Stimulated activated naive CD8-positive, alpha-beta T cell treated with anti-CD3 and anti-CD28 coated beads, Interleukin-15, Interleukin-2, amounts not matched to agents 100 ng/mL and 50 ng/mL, for 24 hours (primary cell): ENCODE measurements at regions not wholly inside any gene's neighbourhood (a gene's known extent, or its start where the extent isn't known, plus 50 kb on each side); places are given as distances from the start of the nearest gene placed in this dataset.
"Not testable (repeated sequence)": the region's sequence is repeated elsewhere in the genome, so short reads cannot be mapped to it uniquely, and the experiment has no call there.

Experiments
- H3K27ac Mint-ChIP-seq: one replicate; pipeline ENCODE4 v1.8.0; 2021; ENCODE audit warnings: mild to moderate bottlenecking, mixed read lengths
- H3K27me3 Mint-ChIP-seq: one replicate; pipeline ENCODE4 v1.8.0; 2021; ENCODE audit warnings: mixed read lengths
- H3K36me3 Mint-ChIP-seq: one replicate; pipeline ENCODE4 v1.8.0; 2021; ENCODE audit warnings: low read depth, mixed read lengths
- H3K4me1 Mint-ChIP-seq: one replicate; pipeline ENCODE4 v1.8.0; 2021; ENCODE audit warnings: low read depth, mixed read lengths
- H3K4me3 Mint-ChIP-seq: one replicate; pipeline ENCODE4 v1.8.0; 2021; ENCODE audit warnings: mild to moderate bottlenecking, mixed read lengths
- H3K9me3 Mint-ChIP-seq: one replicate; pipeline ENCODE4 v1.8.0; 2021; ENCODE audit warnings: mixed read lengths

DNA sequence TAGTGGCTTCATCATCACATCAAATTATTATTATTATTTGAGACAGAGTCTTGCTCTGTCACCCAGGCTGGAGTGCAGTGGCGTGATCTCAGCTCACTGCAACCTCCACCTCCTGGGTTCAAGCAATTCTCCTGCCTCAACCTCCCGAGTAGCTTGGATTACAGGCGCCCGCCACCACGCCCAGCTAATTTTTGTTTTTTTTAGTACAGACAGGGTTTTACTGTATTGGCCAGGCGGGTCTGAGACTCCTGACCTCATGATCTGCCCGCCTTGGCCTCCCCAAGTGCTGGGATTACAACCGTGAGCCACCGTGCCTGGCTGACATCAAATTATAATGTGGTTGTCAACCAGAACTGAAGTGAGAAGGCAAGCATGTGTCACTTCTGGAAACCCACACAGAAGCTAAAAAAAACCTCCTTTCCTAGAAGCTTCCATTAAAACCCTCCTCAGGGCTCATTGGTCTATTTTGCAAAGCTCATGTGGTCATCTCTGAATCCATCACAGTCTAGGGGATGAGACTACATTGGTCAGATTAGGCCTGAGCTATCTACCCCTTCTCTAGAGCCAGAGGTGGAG, 75.8 kb upstream of the CARD11 start:
- H3K27me3 Mint-ChIP-seq, H3K36me3 Mint-ChIP-seq, H3K27ac Mint-ChIP-seq, H3K4me3 Mint-ChIP-seq: not testable (repeated sequence)
- Mint-ChIP-seq H3K4me1 (peaks cover 35% of the 10 kb centered on the region), H3K9me3 (peaks cover 15% of the 10 kb centered on the region)

DNA sequence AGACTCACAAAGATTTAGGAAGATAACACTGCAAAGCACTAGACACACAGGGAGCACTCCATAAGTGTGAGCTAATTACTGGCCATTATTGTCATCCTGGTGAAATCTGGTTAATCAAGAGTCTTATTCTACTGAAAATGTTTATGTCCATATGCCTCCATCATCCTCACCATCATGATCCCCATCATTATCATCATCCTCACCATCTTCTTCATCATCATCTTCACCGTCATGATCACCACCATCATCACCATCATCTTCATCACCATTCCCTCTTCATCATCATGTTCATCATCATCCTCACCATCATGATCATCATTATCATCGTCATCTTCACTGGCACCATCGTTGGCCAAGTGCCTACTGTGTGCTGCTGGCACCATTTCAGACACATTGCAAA, 76.3 kb upstream of the CARD11 start:
- Mint-ChIP-seq H3K4me3 (no peak overlapping the region), H3K27ac (no peak overlapping the region), H3K9me3 (peaks cover 15% of the 10 kb centered on the region)

GRCh38 chr7:3120513-3120912, 76.8 kb upstream of the CARD11 start:
- peaks cover 5% of the 10 kb centered on the region for H3K36me3 Mint-ChIP-seq
- peaks cover 26% of the 10 kb centered on the region for H3K4me1 Mint-ChIP-seq
- H3K27ac Mint-ChIP-seq = no peak overlapping the region
- peaks cover 15% of the 10 kb centered on the region for H3K9me3 Mint-ChIP-seq
- H3K4me3 Mint-ChIP-seq = no peak overlapping the region
- H3K27me3 Mint-ChIP-seq = peaks cover 4% of the 10 kb centered on the region

More for the DNA sequence above, 76.3 kb upstream of the CARD11 start:
- H3K36me3 Mint-ChIP-seq = peaks cover 5% of the 10 kb centered on the region
- H3K4me1 Mint-ChIP-seq = peaks cover 32% of the 10 kb centered on the region
- peaks cover 4% of the 10 kb centered on the region for H3K27me3 Mint-ChIP-seq

- H3K9me3 Mint-ChIP-seq = no peaks in the 10 kb centered on the region
- no peak overlapping the region for H3K27ac Mint-ChIP-seq
- H3K27me3 Mint-ChIP-seq = peaks cover 5% of the 10 kb centered on the region
- no peak overlapping the region for H3K4me3 Mint-ChIP-seq
- no peaks in the 10 kb centered on the region for H3K4me1 Mint-ChIP-seq
- no peaks in the 10 kb centered on the region for H3K36me3 Mint-ChIP-seq
Measured at GRCh38 chr7:3128857-3129490, 85.3 kb upstream of the CARD11 start.

GRCh38 chr7:3133811-3134385, 90.2 kb upstream of the CARD11 start:
- H3K36me3 Mint-ChIP-seq = no peaks in the 10 kb centered on the region
- peaks cover 7% of the 10 kb centered on the region for H3K27me3 Mint-ChIP-seq
- no peak overlapping the region for H3K4me3 Mint-ChIP-seq
- no peaks in the 10 kb centered on the region for H3K9me3 Mint-ChIP-seq
- peaks cover 8% of the 10 kb centered on the region for H3K4me1 Mint-ChIP-seq
- no peak overlapping the region for H3K27ac Mint-ChIP-seq

DNA sequence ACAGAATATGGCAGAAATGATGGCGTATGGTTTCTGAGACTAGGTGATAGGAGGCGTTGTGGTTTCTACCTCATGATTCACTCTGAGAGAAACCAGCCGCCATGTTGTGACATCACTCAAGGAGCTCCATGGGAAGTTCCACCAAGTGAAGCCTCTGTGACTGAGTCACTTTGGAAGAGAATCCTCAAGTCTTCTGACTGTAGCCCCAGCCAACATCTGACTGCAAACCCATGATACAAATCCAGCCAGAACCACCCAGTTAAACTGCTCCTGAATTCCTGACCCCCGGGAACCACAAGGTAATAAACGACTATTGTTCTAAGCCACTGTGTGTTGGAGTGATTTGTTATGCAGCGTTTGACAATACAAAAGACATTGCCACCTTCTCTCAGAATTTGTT, 91.1 kb upstream of the CARD11 start:
- peaks cover 4% of the 10 kb centered on the region for H3K27me3 Mint-ChIP-seq
- H3K36me3 Mint-ChIP-seq = no peaks in the 10 kb centered on the region
- H3K27ac Mint-ChIP-seq = no peak overlapping the region
- H3K9me3 Mint-ChIP-seq = no peaks in the 10 kb centered on the region
- peaks cover 8% of the 10 kb centered on the region for H3K4me1 Mint-ChIP-seq
- H3K4me3 Mint-ChIP-seq = no peak overlapping the region

DNA sequence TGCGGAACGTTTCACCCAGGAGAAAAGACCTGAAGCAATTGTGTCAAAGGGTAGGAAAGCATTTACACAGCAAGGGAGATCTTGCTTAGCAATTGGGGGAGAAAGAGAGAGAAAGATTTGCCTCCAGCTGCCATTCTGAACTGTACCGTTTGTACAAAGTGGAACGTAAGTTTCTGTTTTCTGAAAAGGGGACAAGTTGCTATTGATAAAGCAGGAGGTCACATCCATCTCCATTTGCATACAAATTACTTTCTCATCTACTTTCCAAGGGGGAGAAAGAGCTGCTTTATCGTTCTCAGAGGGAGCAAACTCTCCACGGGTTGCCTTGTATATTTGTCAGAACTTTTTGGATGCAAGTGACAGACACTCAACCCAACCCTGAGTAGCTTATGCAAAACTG, 92.0 kb upstream of the CARD11 start:
- H3K4me1 Mint-ChIP-seq = peaks cover 8% of the 10 kb centered on the region
- H3K36me3 Mint-ChIP-seq = no peaks in the 10 kb centered on the region
- H3K4me3 Mint-ChIP-seq = no peak overlapping the region
- peaks cover 4% of the 10 kb centered on the region for H3K27me3 Mint-ChIP-seq
- H3K27ac Mint-ChIP-seq = no peak overlapping the region
- H3K9me3 Mint-ChIP-seq = no peaks in the 10 kb centered on the region

DNA sequence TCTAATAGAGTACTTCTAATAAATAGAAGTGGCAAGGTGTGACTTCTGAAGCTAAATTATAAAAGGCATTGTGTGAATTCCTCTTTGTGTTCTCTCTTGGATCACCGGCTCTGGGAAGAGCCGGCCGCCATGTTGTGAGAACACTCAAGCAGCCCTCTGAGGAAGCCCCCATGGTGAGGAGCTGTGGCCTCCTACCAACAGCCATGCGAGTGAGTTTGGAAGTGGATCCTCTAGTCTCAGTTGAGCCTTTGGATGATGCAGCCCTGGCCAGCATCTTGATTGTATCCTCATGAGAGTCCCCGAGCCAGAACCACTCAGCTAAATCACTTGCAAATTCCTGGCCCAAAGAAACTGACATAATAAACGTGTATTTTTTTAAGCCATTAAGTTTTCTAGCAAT, 94.5 kb upstream of the CARD11 start:
- Mint-ChIP-seq H3K36me3 (no peaks in the 10 kb centered on the region), H3K4me1 (peaks cover 8% of the 10 kb centered on the region), H3K27me3 (peaks cover 4% of the 10 kb centered on the region), H3K4me3 (no peak overlapping the region), H3K9me3 (no peaks in the 10 kb centered on the region), H3K27ac (no peak overlapping the region)

DNA sequence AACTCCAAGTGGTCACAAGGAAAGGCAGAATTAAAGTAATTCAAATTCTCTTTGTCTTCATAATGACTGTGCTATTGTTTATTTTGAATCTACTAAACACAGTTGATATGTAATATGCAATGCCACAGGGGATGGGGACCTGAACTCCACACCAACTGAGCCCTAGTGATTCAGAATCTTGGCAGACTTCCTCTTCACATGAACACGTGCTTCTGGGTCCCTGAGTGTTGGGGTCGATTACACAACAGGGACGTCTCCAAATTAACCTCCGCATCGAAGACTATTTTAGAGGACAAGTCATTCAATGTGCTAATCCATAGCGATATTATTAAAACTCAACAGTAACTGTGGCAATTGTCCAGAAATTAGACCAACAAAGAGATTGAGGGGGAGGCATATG, 95.3 kb upstream of the CARD11 start:
- Mint-ChIP-seq H3K27ac (no peak overlapping the region), H3K9me3 (no peaks in the 10 kb centered on the region), H3K36me3 (no peaks in the 10 kb centered on the region)

GRCh38 chr7:3140834-3141233, 97.2 kb upstream of the CARD11 start:
- Mint-ChIP-seq H3K4me3 (no peak overlapping the region), H3K4me1 (no peaks in the 10 kb centered on the region), H3K9me3 (no peaks in the 10 kb centered on the region), H3K27me3 (peaks cover 4% of the 10 kb centered on the region), H3K27ac (no peak overlapping the region), H3K36me3 (no peaks in the 10 kb centered on the region)

More for the DNA sequence above, 95.3 kb upstream of the CARD11 start:
- H3K4me3 Mint-ChIP-seq = no peak overlapping the region
- peaks cover 8% of the 10 kb centered on the region for H3K4me1 Mint-ChIP-seq
- H3K27me3 Mint-ChIP-seq = peaks cover 4% of the 10 kb centered on the region

GRCh38 chr7:3141326-3141725, 97.7 kb upstream of the CARD11 start:
- no peaks in the 10 kb centered on the region for H3K4me1 Mint-ChIP-seq
- H3K27ac Mint-ChIP-seq = no peak overlapping the region
- peaks cover 2% of the 10 kb centered on the region for H3K27me3 Mint-ChIP-seq
- H3K9me3 Mint-ChIP-seq = no peaks in the 10 kb centered on the region
- no peaks in the 10 kb centered on the region for H3K36me3 Mint-ChIP-seq
- no peak overlapping the region for H3K4me3 Mint-ChIP-seq

DNA sequence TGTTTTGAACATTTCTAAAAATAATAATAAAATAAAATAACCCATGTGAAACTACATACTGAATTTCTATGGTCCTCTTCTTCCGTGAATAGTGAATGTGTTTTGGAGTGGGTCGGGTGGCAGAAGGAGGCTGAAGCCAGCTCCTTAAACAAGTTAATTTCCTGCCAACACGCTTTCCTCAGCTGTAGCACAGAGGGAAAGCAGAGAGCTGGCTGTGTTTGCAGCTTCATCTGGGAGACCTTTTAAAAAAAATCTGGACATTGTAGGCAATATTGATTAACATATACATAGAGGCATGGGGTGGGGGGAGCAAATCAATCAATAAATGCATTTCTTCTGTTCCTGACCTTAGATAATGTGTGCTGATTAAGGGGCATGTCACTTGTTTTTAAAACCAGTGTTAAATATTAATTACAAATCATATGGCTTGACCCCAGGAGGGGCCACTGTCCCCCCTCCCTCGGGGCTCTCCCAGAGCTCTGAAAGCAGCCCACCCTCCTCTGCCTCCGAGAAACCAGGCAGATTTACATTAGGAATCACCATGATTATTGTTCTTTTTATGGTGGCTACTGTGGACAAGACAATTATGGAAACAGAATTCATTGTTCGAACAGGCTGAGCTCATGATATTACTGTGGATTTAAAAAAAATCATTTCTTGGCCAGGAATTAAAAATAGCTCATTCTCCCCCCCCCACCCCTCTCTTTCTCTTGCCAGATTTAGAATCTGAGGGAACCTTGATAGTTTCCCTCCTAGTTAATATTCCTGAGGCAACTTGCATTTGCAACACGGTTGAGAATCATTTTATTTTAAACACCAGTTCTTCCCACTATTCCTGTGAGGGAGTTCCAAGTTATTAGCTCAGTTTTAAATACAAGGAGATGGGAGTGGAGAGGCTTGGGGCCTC, 100.5 kb upstream of the CARD11 start:
- peaks cover 9% of the 10 kb centered on the region for H3K4me1 Mint-ChIP-seq
- H3K9me3 Mint-ChIP-seq = no peaks in the 10 kb centered on the region
- no peak overlapping the region for H3K4me3 Mint-ChIP-seq
- H3K27me3 Mint-ChIP-seq = no peaks in the 10 kb centered on the region
- H3K27ac Mint-ChIP-seq = no peak overlapping the region
- no peaks in the 10 kb centered on the region for H3K36me3 Mint-ChIP-seq

DNA sequence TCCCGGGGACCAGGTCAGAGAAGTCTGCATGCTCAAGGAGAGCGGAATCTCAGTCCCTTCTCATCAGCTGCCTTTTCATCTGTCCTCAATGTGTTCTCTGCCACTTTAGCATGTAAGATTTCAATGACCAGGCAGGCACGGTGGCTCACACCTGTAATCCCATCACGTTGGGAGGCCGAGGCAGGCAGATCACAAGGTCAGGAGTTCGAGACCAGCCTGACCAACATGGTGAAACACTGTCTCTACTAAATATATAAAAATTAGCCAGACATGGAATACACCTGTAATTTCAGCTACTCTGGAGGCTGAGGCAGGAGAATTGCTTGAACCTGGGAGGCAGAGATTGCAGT, 101.1 kb upstream of the CARD11 start:
- not testable (repeated sequence) for H3K27me3 Mint-ChIP-seq

GRCh38 chr7:3146571-3147226, 103.0 kb upstream of the CARD11 start:
- H3K4me1 Mint-ChIP-seq = peaks cover 17% of the 10 kb centered on the region
- no peaks in the 10 kb centered on the region for H3K9me3 Mint-ChIP-seq
- no peaks in the 10 kb centered on the region for H3K36me3 Mint-ChIP-seq
- H3K27me3 Mint-ChIP-seq = no peaks in the 10 kb centered on the region
- H3K27ac Mint-ChIP-seq = no peak overlapping the region
- H3K4me3 Mint-ChIP-seq = no peak overlapping the region

More for the DNA sequence above, 101.1 kb upstream of the CARD11 start:
- not testable (repeated sequence) for H3K4me1 Mint-ChIP-seq, H3K9me3 Mint-ChIP-seq, H3K4me3 Mint-ChIP-seq, H3K36me3 Mint-ChIP-seq, H3K27ac Mint-ChIP-seq

GRCh38 chr7:3148471-3148870, 104.8 kb upstream of the CARD11 start:
- not testable (repeated sequence) for H3K27ac Mint-ChIP-seq, H3K27me3 Mint-ChIP-seq, H3K4me3 Mint-ChIP-seq, H3K36me3 Mint-ChIP-seq, H3K9me3 Mint-ChIP-seq
- peaks cover 20% of the 10 kb centered on the region for H3K4me1 Mint-ChIP-seq
